ENCODE measurements at regions not wholly inside any gene's neighbourhood (a gene's known extent, or its start where the extent isn't known, plus 50 kb on each side); places are given as distances from the start of the nearest gene placed in this dataset.
"Not testable (repeated sequence)": the region's sequence is repeated elsewhere in the genome, so short reads cannot be mapped to it uniquely, and the experiment has no call there.

DNA sequence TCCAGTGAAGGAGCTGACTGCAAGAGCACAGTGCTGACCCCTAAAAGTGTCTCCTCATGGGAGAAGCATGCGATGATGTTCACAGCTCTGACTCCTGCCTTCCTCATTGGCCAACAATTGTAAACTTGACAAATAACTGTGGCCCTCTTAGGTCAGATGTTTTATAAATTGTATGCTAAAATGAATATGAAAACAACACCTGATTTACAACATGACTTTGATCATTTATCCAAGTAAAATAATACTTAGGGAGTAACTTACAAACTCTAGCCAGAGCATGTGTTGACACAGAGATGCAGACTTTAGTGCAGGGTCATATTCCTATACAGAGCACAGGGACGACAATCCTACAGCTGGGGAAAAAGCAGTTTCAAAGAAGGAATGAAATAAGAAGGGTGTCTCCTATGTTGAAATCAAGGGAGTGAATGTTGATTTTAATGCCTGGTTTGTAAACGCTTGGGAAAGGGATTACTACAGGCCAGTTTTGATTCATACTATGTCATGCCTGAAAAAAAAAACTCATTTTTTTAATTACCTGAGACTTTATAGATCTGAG, 391.4 kb upstream of the AKR1E2 start:
- H3K4me3 Mint-ChIP-seq, result no peak overlapping the region
- no peak overlapping the region for H3K27ac Mint-ChIP-seq
- H3K9me3 Mint-ChIP-seq (ENCODE audit: low read depth), result no peaks in the 10 kb centered on the region
- no peaks in the 10 kb centered on the region for H3K36me3 Mint-ChIP-seq
- H3K27me3 Mint-ChIP-seq, result no peaks in the 10 kb centered on the region
- no peaks in the 10 kb centered on the region for H3K4me1 Mint-ChIP-seq (ENCODE audit: low read depth)

DNA sequence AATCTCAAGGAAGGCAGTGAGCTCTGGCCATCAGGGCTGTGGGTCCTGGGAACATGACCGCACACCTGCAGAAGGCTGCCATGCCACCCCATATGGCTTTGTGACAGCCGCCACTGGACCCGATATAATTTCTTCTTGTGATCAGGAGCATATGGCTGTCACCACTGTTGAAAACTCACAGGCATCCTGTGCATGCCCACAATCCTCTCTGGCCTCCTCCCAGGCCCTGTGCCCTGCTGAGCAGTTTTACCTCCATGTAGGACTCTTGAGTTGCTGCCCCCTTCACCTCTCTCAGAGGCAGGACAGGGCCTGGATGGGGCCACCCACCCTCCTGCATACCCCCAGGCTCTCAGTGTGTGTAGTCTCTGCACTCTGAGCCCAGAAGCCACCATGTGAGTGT, 391.9 kb upstream of the AKR1E2 start:
- no peaks in the 10 kb centered on the region for H3K9me3 Mint-ChIP-seq (ENCODE audit: low read depth)
- H3K27ac Mint-ChIP-seq, result no peak overlapping the region
- no peaks in the 10 kb centered on the region for H3K27me3 Mint-ChIP-seq
- H3K4me1 Mint-ChIP-seq (ENCODE audit: low read depth), result no peaks in the 10 kb centered on the region
- H3K4me3 Mint-ChIP-seq, result no peak overlapping the region
- no peaks in the 10 kb centered on the region for H3K36me3 Mint-ChIP-seq

DNA sequence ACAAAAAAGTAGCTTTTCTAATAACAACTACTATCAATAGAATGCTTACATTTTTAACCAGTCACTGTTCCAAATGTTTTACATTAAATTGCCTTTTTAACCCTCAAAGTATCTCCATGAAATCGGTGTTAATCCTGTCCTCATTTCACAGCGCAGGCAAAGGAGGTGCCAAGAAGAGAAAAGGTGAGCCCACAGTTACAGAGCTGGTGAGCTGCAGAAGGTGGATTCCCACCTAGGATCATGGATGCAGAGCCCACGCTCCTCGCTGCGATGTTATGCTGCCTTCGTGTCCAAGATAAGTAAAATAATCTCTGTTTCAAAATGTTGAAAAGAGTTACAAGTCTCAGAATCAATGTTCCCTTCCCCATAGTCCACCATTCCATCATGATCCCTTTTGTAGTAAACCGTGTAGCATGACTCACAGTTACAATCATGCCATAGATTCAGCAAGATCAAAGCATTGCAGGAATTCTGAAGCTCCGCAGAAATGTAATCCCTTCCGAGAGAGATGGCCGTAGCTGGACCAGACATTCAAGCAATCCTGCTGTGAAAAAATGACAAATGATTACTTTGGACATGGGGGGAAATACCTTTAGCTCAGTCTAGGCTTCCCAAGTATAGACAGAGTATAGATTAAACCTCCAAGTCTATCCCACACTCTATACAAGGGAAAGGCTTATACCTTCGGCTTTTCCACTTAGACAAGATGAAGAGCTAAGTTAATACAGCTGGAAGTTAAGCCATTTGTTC, 394.7 kb upstream of the AKR1E2 start:
- H3K36me3 Mint-ChIP-seq, result no peaks in the 10 kb centered on the region
- no peak overlapping the region for H3K27ac Mint-ChIP-seq
- H3K4me1 Mint-ChIP-seq (ENCODE audit: low read depth), result no peaks in the 10 kb centered on the region
- no peaks in the 10 kb centered on the region for H3K27me3 Mint-ChIP-seq
- H3K9me3 Mint-ChIP-seq (ENCODE audit: low read depth), result no peaks in the 10 kb centered on the region
- H3K4me3 Mint-ChIP-seq, result no peak overlapping the region

DNA sequence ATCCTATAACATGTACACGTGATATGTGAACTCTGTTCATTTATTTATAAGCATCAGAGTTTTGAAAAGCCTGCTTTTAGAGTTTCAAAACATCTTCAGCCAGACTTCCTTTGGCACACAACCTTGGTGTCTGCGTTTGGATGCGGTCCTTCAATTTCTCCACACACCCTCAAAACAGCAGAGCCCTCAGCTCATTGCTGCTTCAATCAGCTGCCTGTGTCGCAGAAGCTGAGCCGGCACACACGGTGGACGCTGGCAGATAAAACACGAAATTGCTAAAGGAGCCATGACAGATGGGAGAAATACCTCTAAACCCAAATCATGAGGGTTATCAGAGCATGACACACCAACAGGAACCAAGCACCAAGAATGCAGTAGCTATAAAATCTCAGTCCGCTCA, 396.4 kb upstream of the AKR1E2 start:
- Mint-ChIP-seq H3K36me3 (no peaks in the 10 kb centered on the region), H3K4me3 (no peak overlapping the region), H3K27ac (no peak overlapping the region), H3K27me3 (no peaks in the 10 kb centered on the region), H3K4me1 (ENCODE audit: low read depth) (no peaks in the 10 kb centered on the region), H3K9me3 (ENCODE audit: low read depth) (no peaks in the 10 kb centered on the region)

DNA sequence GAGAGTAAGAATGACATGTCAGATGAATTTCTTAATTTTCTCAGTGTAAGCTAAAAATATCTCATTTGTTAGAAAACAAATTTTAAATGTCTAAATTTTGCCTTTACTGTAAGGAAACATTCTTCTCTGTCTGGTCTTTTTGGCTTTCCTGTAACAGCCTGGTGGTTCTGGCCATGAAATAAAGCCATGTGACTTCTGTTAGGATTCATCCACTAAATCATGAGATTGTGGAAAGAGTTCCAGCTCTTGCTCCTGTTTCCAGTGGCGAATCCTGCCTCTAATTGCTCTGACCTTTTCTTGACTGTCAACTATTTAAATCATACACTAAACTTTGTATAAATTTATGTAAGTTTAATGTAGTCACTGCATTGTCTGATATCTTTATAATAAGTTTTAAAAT, 398.5 kb upstream of the AKR1E2 start:
- H3K27me3 Mint-ChIP-seq, result no peaks in the 10 kb centered on the region
- H3K27ac Mint-ChIP-seq, result no peak overlapping the region
- H3K9me3 Mint-ChIP-seq (ENCODE audit: low read depth), result no peaks in the 10 kb centered on the region
- no peaks in the 10 kb centered on the region for H3K36me3 Mint-ChIP-seq
- H3K4me1 Mint-ChIP-seq (ENCODE audit: low read depth), result no peaks in the 10 kb centered on the region
- H3K4me3 Mint-ChIP-seq, result no peak overlapping the region

DNA sequence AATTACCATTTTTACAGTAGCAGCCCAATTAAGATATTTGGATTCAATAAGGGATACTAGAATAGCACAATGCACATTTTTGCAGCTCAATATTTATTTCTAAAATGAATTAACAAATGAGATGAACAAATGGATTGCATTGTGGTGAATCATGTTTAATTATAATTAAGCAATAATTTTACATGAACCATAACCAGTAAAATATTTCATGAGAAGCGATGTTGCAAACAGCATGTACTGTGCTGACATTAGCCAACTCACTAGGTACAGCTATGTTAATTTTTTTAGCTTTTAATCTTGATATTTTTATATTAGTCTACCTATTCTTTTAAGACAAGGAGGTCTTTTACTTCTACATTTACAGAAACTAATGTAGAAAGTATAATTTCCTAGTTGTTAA, 399.1 kb upstream of the AKR1E2 start:
- Mint-ChIP-seq H3K27ac (no peak overlapping the region), H3K9me3 (ENCODE audit: low read depth) (no peaks in the 10 kb centered on the region), H3K4me1 (ENCODE audit: low read depth) (no peaks in the 10 kb centered on the region), H3K27me3 (no peaks in the 10 kb centered on the region), H3K36me3 (no peaks in the 10 kb centered on the region), H3K4me3 (no peak overlapping the region)

DNA sequence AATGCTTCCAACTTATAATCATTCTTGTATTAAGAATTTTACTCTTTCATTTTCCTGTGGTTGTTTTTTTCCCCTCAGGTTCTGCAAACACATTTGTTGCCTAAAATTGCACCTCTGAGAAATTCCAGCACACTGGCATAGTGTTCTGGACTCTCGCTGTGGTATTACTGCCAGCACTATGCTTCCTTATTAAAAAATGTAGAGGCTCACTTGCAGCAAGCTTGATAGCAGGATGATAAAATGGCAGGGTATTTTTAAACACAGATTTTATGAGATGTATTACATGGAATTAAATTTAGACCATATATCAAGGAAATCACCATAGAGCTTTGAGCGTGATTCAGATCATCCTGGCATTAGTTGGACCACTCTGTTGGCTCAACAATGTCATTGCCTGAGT, 416.7 kb upstream of the AKR1E2 start:
- H3K36me3 Mint-ChIP-seq, result no peaks in the 10 kb centered on the region
- no peak overlapping the region for H3K4me3 Mint-ChIP-seq
- no peak overlapping the region for H3K27ac Mint-ChIP-seq
- peaks cover 2% of the 10 kb centered on the region for H3K27me3 Mint-ChIP-seq
- no peaks in the 10 kb centered on the region for H3K4me1 Mint-ChIP-seq (ENCODE audit: low read depth)
- H3K9me3 Mint-ChIP-seq (ENCODE audit: low read depth), result no peaks in the 10 kb centered on the region

DNA sequence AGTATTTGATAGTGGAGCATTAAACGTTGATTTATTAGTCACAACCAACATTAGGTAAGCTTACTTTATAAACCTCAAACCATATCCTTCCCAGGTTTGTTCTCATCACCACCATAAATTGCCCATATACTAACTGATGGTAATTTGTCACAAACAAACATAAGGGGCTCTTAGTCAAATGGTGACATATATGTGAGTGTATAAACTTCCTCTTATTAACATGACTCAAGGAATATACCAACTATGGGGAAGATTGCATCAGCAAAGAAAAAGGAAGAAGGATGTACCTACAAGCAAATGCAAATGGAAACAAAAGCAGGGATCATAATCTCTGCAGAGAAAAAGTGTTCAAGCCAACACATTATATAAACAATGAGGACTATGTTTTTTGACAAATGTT, 418.2 kb upstream of the AKR1E2 start:
- no peak overlapping the region for H3K4me3 Mint-ChIP-seq
- H3K4me1 Mint-ChIP-seq (ENCODE audit: low read depth), result no peaks in the 10 kb centered on the region
- no peaks in the 10 kb centered on the region for H3K36me3 Mint-ChIP-seq
- H3K27ac Mint-ChIP-seq, result no peak overlapping the region
- H3K9me3 Mint-ChIP-seq (ENCODE audit: low read depth), result no peaks in the 10 kb centered on the region
- peaks cover 2% of the 10 kb centered on the region for H3K27me3 Mint-ChIP-seq

DNA sequence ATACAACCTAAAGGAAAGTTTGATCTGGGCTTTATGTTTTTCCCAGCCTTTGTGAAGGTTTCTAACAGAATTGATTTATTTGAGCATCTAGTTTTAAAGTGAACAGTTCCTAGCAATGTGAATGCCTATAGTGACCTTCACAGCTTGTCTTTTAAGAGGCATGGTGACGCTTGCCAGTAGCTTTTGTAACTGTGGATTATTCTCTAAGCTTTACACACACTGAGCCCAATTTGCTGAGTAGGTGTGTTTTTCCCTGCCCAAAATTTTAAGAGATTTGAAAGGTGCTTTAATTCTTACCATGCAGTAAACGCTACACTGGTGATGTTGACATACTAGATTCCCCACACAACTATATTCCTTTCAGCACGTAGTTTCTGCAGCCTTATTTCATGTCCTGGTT, 420.2 kb upstream of the AKR1E2 start:
- no peaks in the 10 kb centered on the region for H3K9me3 Mint-ChIP-seq (ENCODE audit: low read depth)
- no peaks in the 10 kb centered on the region for H3K36me3 Mint-ChIP-seq
- H3K4me3 Mint-ChIP-seq, result no peak overlapping the region
- H3K27me3 Mint-ChIP-seq, result peaks cover 2% of the 10 kb centered on the region
- H3K4me1 Mint-ChIP-seq (ENCODE audit: low read depth), result no peaks in the 10 kb centered on the region
- no peak overlapping the region for H3K27ac Mint-ChIP-seq

DNA sequence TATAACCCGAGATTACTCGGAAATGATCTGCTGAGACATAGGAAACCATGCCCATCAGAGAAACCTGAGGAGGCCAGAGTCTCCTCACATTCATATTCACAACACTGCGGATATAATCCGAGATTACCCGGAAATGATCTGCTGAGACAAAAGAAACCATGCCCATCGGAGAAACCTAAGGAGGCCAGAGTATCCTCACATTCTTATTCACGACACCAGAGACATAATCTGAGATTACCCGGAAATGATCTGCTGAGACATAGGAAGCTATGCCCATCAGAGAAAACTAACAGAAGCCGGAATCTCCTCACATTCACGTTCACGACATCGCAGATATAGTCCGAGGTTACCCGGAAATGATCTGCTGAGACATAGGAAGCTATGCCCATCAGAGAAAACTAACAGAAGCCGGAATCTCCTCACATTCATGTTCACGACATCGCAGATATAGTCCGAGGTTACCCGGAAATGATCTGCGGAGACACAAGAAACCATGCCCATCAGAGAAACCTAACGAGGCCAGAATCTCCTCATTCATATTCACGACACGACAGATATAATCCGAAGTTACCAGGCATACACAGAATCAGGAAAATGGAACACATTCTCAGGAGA, 422.3 kb upstream of the AKR1E2 start:
- peaks cover 2% of the 10 kb centered on the region for H3K27me3 Mint-ChIP-seq
- no peaks in the 10 kb centered on the region for H3K4me1 Mint-ChIP-seq (ENCODE audit: low read depth)
- no peaks in the 10 kb centered on the region for H3K36me3 Mint-ChIP-seq
- no peak overlapping the region for H3K27ac Mint-ChIP-seq
- H3K4me3 Mint-ChIP-seq, result no peak overlapping the region
- no peaks in the 10 kb centered on the region for H3K9me3 Mint-ChIP-seq (ENCODE audit: low read depth)

DNA sequence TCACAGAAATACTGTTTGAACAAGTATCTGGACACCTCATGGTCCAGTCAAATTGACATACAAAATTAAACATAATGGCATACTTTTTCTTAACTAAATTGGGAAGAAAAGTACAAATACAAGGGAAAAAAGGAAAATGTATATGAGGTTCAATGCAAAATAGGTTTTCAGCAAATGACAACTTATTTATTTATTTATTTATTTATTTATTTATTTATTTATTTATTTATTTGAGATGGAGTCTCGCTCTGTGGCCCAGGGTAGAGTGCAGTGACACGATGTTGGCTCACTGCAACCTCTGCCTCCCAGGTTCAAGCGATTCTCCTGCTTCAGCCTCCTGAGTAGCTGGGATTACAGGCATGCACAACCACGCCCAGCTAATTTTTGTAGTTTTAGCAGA, 424.9 kb upstream of the AKR1E2 start:
- not testable (repeated sequence) for H3K9me3 Mint-ChIP-seq (ENCODE audit: low read depth); H3K27me3 Mint-ChIP-seq; H3K27ac Mint-ChIP-seq; H3K36me3 Mint-ChIP-seq; H3K4me3 Mint-ChIP-seq; H3K4me1 Mint-ChIP-seq (ENCODE audit: low read depth)

DNA sequence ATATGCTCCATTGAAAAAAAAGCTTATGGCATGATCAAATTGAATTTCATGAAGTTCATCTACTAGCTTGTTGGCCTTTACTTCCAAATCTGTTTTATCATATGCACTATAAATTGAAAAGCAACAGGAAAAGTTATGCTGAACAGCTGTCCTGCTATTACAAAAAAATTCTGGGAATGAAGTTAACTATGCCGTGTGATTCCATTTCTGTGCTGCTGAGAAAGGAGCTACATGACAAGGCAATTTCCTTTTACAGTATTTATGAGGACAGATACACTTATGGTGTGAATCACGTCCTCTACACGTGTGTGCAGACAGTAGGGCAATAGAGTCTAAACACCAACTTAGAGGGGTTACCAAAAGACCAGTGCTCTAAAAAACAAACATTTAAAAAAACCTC, 426.5 kb upstream of the AKR1E2 start:
- no peaks in the 10 kb centered on the region for H3K9me3 Mint-ChIP-seq (ENCODE audit: low read depth)
- no peaks in the 10 kb centered on the region for H3K36me3 Mint-ChIP-seq
- no peak overlapping the region for H3K4me3 Mint-ChIP-seq
- no peak overlapping the region for H3K27ac Mint-ChIP-seq
- H3K27me3 Mint-ChIP-seq, result peaks cover 2% of the 10 kb centered on the region
- H3K4me1 Mint-ChIP-seq (ENCODE audit: low read depth), result no peaks in the 10 kb centered on the region

DNA sequence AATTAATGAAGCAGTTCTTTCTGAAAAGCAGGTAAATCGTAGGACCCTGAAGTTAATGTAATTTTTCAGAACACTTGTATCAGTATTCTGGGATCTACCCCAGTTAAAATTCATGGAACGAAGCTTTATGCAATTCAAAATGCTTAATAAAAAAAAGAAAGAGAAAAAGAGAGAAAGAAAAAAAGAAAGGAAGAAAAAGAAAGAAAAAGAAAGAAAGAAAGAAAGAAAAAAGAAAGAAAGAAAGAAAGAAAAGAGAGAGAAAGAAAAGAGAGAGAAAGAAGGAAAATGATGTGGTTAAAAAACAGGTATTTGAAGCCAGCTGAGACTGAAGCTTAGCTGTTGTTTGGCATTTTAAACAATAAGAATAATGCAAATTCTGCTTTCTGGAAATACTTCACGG, 427.4 kb upstream of the AKR1E2 start:
- no peak overlapping the region for H3K27ac Mint-ChIP-seq
- no peak overlapping the region for H3K4me3 Mint-ChIP-seq
- peaks cover 2% of the 10 kb centered on the region for H3K27me3 Mint-ChIP-seq
- H3K4me1 Mint-ChIP-seq (ENCODE audit: low read depth), result no peaks in the 10 kb centered on the region
- H3K36me3 Mint-ChIP-seq, result no peaks in the 10 kb centered on the region
- no peaks in the 10 kb centered on the region for H3K9me3 Mint-ChIP-seq (ENCODE audit: low read depth)

DNA sequence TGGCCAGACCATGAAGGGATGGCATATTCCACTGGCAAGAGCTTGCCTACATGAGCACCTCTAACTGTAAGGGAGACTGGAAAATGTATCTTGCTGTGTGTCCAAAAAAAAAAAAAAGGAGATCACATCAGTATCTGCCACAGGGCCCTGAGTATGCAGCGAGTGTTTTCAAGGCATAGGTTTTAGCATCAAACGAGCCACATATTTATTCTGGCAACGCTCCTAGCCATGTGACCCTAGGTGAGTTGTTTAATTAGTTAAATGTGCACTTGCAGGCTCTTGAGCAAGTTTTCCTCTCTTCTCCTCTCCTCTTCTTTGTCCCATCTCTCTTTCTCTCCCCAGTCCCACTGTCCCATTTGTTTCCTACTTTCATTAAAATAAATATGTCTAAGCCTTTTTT, 428.7 kb upstream of the AKR1E2 start:
- no peaks in the 10 kb centered on the region for H3K27me3 Mint-ChIP-seq

DNA sequence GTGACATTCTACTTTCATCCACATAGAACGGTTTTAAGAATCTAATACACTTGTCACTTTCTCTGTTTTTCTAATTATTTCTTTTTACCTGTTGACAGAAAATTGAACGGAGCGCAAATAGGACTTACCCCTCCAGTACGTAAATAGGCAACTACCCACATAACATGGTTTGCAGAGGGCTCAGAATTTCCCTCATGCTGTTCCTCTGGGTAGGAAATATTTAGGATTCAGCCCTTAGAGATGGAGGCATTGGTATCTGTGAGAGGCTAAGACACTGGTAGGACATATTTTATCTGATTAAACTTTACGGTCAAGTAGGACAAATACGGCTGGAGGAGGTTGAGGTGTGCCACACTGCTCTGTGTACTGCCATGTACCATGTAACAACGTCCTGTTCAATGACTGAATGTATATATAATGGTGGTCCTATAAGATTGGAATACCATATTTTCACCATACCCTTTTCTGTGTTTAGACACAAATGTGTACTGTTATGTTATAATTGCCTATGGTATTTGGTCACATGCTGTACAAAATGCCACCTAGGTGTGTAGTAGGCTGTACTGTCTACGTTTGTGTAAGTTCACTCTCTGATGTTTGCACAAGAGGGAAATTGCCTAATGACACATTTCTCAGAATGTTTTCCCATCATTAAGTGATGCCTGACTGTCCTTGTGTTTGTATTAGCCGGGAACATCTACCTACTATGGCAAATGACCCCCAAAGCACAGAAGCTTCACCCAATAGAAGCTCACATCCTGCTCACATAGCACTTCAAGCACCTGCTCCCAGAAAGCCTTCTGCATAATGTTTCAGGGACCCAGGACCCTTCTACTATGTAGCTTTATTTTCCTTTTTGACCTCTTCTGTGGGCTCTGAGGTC, 429.4 kb upstream of the AKR1E2 start:
- Mint-ChIP-seq H3K27me3 (no peaks in the 10 kb centered on the region), H3K4me1 (ENCODE audit: low read depth) (no peaks in the 10 kb centered on the region), H3K9me3 (ENCODE audit: low read depth) (no peaks in the 10 kb centered on the region)

More for the DNA sequence above, 428.7 kb upstream of the AKR1E2 start:
- no peak overlapping the region for H3K4me3 Mint-ChIP-seq
- no peaks in the 10 kb centered on the region for H3K9me3 Mint-ChIP-seq (ENCODE audit: low read depth)
- no peak overlapping the region for H3K27ac Mint-ChIP-seq
- H3K4me1 Mint-ChIP-seq (ENCODE audit: low read depth), result no peaks in the 10 kb centered on the region
- H3K36me3 Mint-ChIP-seq, result no peaks in the 10 kb centered on the region

More for the DNA sequence above, 429.4 kb upstream of the AKR1E2 start:
- Mint-ChIP-seq H3K27ac (no peak overlapping the region), H3K4me3 (no peak overlapping the region), H3K36me3 (no peaks in the 10 kb centered on the region)

All from activated naive CD8-positive, alpha-beta T cell (primary cell).